K562 (cell line): ENCODE measurements at regions not wholly inside any gene's neighbourhood (a gene's known extent, or its start where the extent isn't known, plus 50 kb on each side); places are given as distances from the start of the nearest gene placed in this dataset.
A peak's percentile ranks its signal among the peaks of the same experiment; 100 is the strongest.

Experiments
- ATAC-seq: fragments of 200-7000 bp; cut with Tn5 transposase; 3 replicates; pipeline ENCODE4 v1.9.1; 2020; ENCODE audit warnings: moderate library complexity
- BruUV-seq: library from RNA; stranded (reverse); fragments of 400-500 nt; replicated peaks from 2 replicates; lab custom pipeline; 2021; lab: Mats Ljungman, UMichigan
- CTCF ChIA-PET: fragments of 300-600 bp; formaldehyde crosslinking; extraction: SDS; loops from one replicate; lab custom pipeline; 2021; ENCODE audit warnings: low intra/inter-chr PET ratio; lab: Yijun Ruan, JAX
- POLR2A ChIA-PET: fragments of 300-600, 350-650 bp; sonication (Branson Sonifier 250); formaldehyde crosslinking; extraction: SDS; loops from one replicate; lab custom pipeline; 2021; ENCODE audit warnings: antibody characterized with exemption, inconsistent platforms; lab: Yijun Ruan, JAX
- DNase-seq, 4 experiments: peaks; one replicate each; pipeline versions ENCODE4 v3.0.0 to v3.0.0-alpha.2; 2011 to 2018; ENCODE audit warnings: low spot score in 3 of 4, mixed read lengths in 3 of 4; ENCODE audit errors: extremely low read depth in 1 of 4
- FAIRE-seq: peaks from 2 replicates; lab custom pipeline; 2011; peaks lifted over from hg19 to GRCh38; lab: Jason Lieb, UNC
- H2AFZ ChIP-seq: 2 replicates; pipeline ENCODE4 v1.6.0; 2011; ENCODE audit warnings: low read depth, low read length, control low read depth, inconsistent platforms
- H3K27ac ChIP-seq: fragments of 200-600 bp; 3 replicates; pipeline ENCODE4 v1.8.0; 2011; ENCODE audit warnings: low read depth, mild to moderate bottlenecking, control low read depth, inconsistent platforms, low read length, moderate library complexity, mixed read lengths; ENCODE audit errors: extremely low read depth
- H3K27me3 ChIP-seq, 2 experiments: fragments of 300-600 bp in 1 of 2; 2 replicates in 1 of 2; 3 replicates in 1 of 2; pipeline versions ENCODE4 v1.6.0 to v1.8.0; 2011; ENCODE audit warnings: inconsistent platforms in 2 of 2, low read length in 2 of 2, mild to moderate bottlenecking in 1 of 2, mixed read lengths in 1 of 2, moderate library complexity in 1 of 2; ENCODE audit not compliant: control insufficient read depth in 2 of 2, insufficient read depth in 2 of 2
- H3K36me3 ChIP-seq: fragments of 300-600 bp; 3 replicates; pipeline ENCODE4 v1.8.0; 2011; ENCODE audit warnings: mild to moderate bottlenecking, low read length, inconsistent platforms; ENCODE audit not compliant: control insufficient read depth, insufficient read depth
- H3K4me1 ChIP-seq, 2 experiments: fragments of 200-600 bp in 1 of 2; replicated peaks in 1 of 2; 2 replicates in 1 of 2; 3 replicates in 1 of 2; pipeline versions ENCODE4 v1.5.1 to v1.8.0; 2011; ENCODE audit warnings: inconsistent platforms in 2 of 2, low read length in 2 of 2, mild to moderate bottlenecking in 1 of 2, mixed read lengths in 1 of 2, moderate library complexity in 1 of 2; ENCODE audit not compliant: control insufficient read depth in 2 of 2, insufficient read depth in 2 of 2
- H3K4me2 ChIP-seq: 2 replicates; pipeline ENCODE4 v1.6.1; 2011; ENCODE audit warnings: low read length, control low read depth, inconsistent platforms, mixed read lengths; ENCODE audit not compliant: insufficient read depth
- H3K4me3 ChIP-seq: fragments of 200-600 bp; sonication (generic), shearing (Covaris generic); 2 replicates; pipeline ENCODE4 v1.5.1; 2016; ENCODE audit warnings: control low read depth, inconsistent platforms
- H3K79me2 ChIP-seq: fragments of 200-600 bp; 3 replicates; pipeline ENCODE4 v1.8.0; 2011; ENCODE audit warnings: low read length, inconsistent platforms; ENCODE audit not compliant: control insufficient read depth, insufficient read depth
- H3K9ac ChIP-seq, 2 experiments: 2 replicates each; pipeline versions ENCODE4 v1.6.0 to v1.6.1; 2011; ENCODE audit warnings: low read depth in 2 of 2, low read length in 2 of 2, control low read depth in 1 of 2, inconsistent platforms in 1 of 2, mild to moderate bottlenecking in 1 of 2, mixed read lengths in 1 of 2; ENCODE audit not compliant: insufficient read depth in 1 of 2
- H3K9me1 ChIP-seq: one replicate; pipeline ENCODE4 v1.6.0; 2011; ENCODE audit warnings: inconsistent platforms, mild to moderate bottlenecking, low read length, moderate library complexity; ENCODE audit not compliant: control insufficient read depth, insufficient read depth
- H3K9me3 ChIP-seq: replicated peaks from 2 replicates; pipeline ENCODE4 v1.5.1; 2011; ENCODE audit warnings: low read depth, low read length, inconsistent platforms; ENCODE audit not compliant: control insufficient read depth, insufficient read depth
- H4K20me1 ChIP-seq: replicated peaks from 2 replicates; pipeline ENCODE4 v1.6.1; 2011; ENCODE audit warnings: low read length, inconsistent platforms, mixed read lengths; ENCODE audit not compliant: control insufficient read depth, insufficient read depth
- ARID1B ChIP-seq: fragments of 450-650 bp; IDR thresholded peaks from 2 replicates; pipeline ENCODE4 v1.6.1; 2016; ENCODE audit warnings: antibody characterized with exemption, mild to moderate bottlenecking, inconsistent platforms
- ARNT ChIP-seq, 2 experiments: fragments of 450-650 bp; IDR thresholded peaks; 2 replicates each; pipeline ENCODE4 v1.6.1; 2016; ENCODE audit warnings: mild to moderate bottlenecking in 1 of 2
- CBFA2T3 ChIP-seq: fragments of 450-650 bp; IDR thresholded peaks from 2 replicates; pipeline ENCODE4 v1.6.1; 2017
- CEBPB ChIP-seq: fragments of 450-650 bp; IDR thresholded peaks from 2 replicates; pipeline ENCODE4 v1.6.1; 2016; ENCODE audit warnings: missing genetic modification characterization, missing compliant biosample characterization
- CEBPG ChIP-seq, 3 experiments: fragments of 200-800 bp in 1 of 3; sonication (Bioruptor generic) in 1 of 3; sonication (generic) in 1 of 3; formaldehyde crosslinking in 1 of 3; IDR thresholded peaks in 2 of 3; conservative IDR thresholded peaks in 1 of 3; 2 replicates each; pipeline versions ENCODE4 v1.6.1 to v1.8.0; 2016 to 2022; ENCODE audit warnings: missing compliant biosample characterization in 2 of 3, missing genetic modification characterization in 2 of 3, mild to moderate bottlenecking in 1 of 3, missing genetic modification reagents in 1 of 3
- CREM ChIP-seq: IDR thresholded peaks from 2 replicates; pipeline ENCODE4 v1.6.1; 2014; ENCODE audit warnings: antibody characterized with exemption, low read depth
- KDM4B ChIP-seq, 2 experiments: fragments of 450-650 bp in 1 of 2; sonication (generic) in 1 of 2; IDR thresholded peaks; 2 replicates each; pipeline ENCODE4 v1.6.1; 2016 to 2017; ENCODE audit warnings: borderline replicate concordance in 2 of 2, antibody characterized with exemption in 1 of 2, low read depth in 1 of 2, mild to moderate bottlenecking in 1 of 2
- KLF1 ChIP-seq: fragments of 450-650 bp; IDR thresholded peaks from 2 replicates; pipeline ENCODE4 v1.6.1; 2016; ENCODE audit warnings: missing genetic modification characterization, missing compliant biosample characterization
- KLF16 ChIP-seq: IDR thresholded peaks from 2 replicates; pipeline ENCODE4 v1.6.1; 2016; ENCODE audit warnings: antibody characterized with exemption
- MAZ ChIP-seq, 2 experiments: fragments of 450-650 bp in 1 of 2; sonication (generic) in 1 of 2; formaldehyde crosslinking; IDR thresholded peaks in 1 of 2; conservative IDR thresholded peaks in 1 of 2; 2 replicates each; pipeline versions ENCODE4 v1.4.0 to v1.5.0; 2020; ENCODE audit warnings: mild to moderate bottlenecking in 1 of 2, missing genetic modification reagents in 1 of 2
- MCM5 ChIP-seq: fragments of 450-650 bp; IDR thresholded peaks from 2 replicates; pipeline ENCODE4 v1.6.1; 2016; ENCODE audit warnings: low read depth
- MED1 ChIP-seq: sonication (generic); formaldehyde crosslinking; IDR thresholded peaks from 2 replicates; pipeline ENCODE4 v1.8.1; 2023; ENCODE audit warnings: missing genetic modification reagents, borderline replicate concordance
- MYNN ChIP-seq, 2 experiments: sonication (generic); formaldehyde crosslinking in 1 of 2; IDR thresholded peaks; 2 replicates each; pipeline versions ENCODE4 v1.5.0 to v1.6.1; 2016 to 2020; ENCODE audit warnings: antibody characterized with exemption in 1 of 2, missing genetic modification reagents in 1 of 2
- RCOR1 ChIP-seq, 2 experiments: IDR thresholded peaks; 2 replicates each; pipeline ENCODE4 v1.6.1; 2012; ENCODE audit warnings: low read depth in 2 of 2, low read length in 2 of 2, borderline replicate concordance in 1 of 2, improper control_type of control experiment in 1 of 2
- SMARCA4 ChIP-seq: fragments of 450-650 bp; IDR thresholded peaks from 2 replicates; pipeline ENCODE4 v1.6.1; 2016
- SOX6 ChIP-seq: fragments of 450-650 bp; IDR thresholded peaks from 2 replicates; pipeline ENCODE4 v1.6.1; 2014; ENCODE audit warnings: mild to moderate bottlenecking
- STAG1 ChIP-seq: sonication (generic); formaldehyde crosslinking; IDR thresholded peaks from 2 replicates; pipeline ENCODE4 v1.5.0; 2020; ENCODE audit warnings: missing genetic modification reagents, borderline replicate concordance
- STAT5A ChIP-seq: IDR thresholded peaks from 2 replicates; pipeline ENCODE4 v1.6.1; 2012; ENCODE audit warnings: low read length, inconsistent platforms, borderline replicate concordance
- TBL1XR1 ChIP-seq, 2 experiments: IDR thresholded peaks; 2 replicates each; pipeline ENCODE4 v1.6.1; 2012; ENCODE audit warnings: improper control_type of control experiment in 2 of 2, low read length in 2 of 2, mild to moderate bottlenecking in 1 of 2
- TCF3 ChIP-seq: sonication (generic); formaldehyde crosslinking; IDR thresholded peaks from 2 replicates; pipeline ENCODE4 v1.4.0; 2020; ENCODE audit warnings: mild to moderate bottlenecking, missing genetic modification reagents
- USF1 ChIP-seq: sonication (generic); formaldehyde crosslinking; IDR thresholded peaks from 2 replicates; pipeline ENCODE4 v1.9.0; 2022; ENCODE audit warnings: mild to moderate bottlenecking, missing genetic modification reagents
- ZC3H8 ChIP-seq: fragments of 450-650 bp; IDR thresholded peaks from 2 replicates; pipeline ENCODE4 v1.6.1; 2017
- WGBS: fragments of 100-300 bp; shearing (Covaris generic); methylation state at CpG from one replicate; pipeline ENCODE4 v1.1.6; 2016; ENCODE audit warnings: low coverage, mixed read lengths; ENCODE audit not compliant: insufficient coverage; ENCODE audit errors: missing lambda C conversion rate; 5-methylcytosine and 5-hydroxymethylcytosine counted together
- in situ Hi-C: fragments of 300-500 bp; cut with MboI; formaldehyde crosslinking; loops from 4 replicates; pipeline ENCODE4 v1.15.0; 2018; ENCODE audit warnings: inconsistent platforms, mixed read lengths
- intact Hi-C: fragments of 100-400 bp; cut with micrococcal nuclease; formaldehyde crosslinking; loops from 2 replicates; pipeline ENCODE4 v1.14.2; 2022
- TF ChIP-seq, protein P1 (sequence below): IDR thresholded peaks from 2 replicates; pipeline ENCODE4 v1.6.1; 2011; ENCODE audit warnings: borderline replicate concordance, low read depth, mild to moderate bottlenecking, moderate library complexity, low read length; ENCODE audit not compliant: insufficient read depth, poor library complexity, severe bottlenecking

- Histone ChIP-seq H3K9me1 (no peaks in the 10 kb centered on the region), H3K9me3 (no peaks in the 10 kb centered on the region), H3K9ac (no peak overlapping the region), H3K27ac (no peak overlapping the region), H3K4me3 (no peak overlapping the region), H3K4me2 (no peak overlapping the region), H4K20me1 (no peaks in the 10 kb centered on the region), H3K27me3 (peaks cover 0 to 2% of the 10 kb centered on the region in 2 experiments; a peak in 4 of 5 replicates), H3K79me2 (no peaks in the 10 kb centered on the region), H2AFZ (no peak overlapping the region), H3K4me1 (peaks cover 0 to 2% of the 10 kb centered on the region in 2 experiments; a peak in 1 of 5 replicates), H3K36me3 (no peaks in the 10 kb centered on the region)
- POLR2A ChIA-PET = interaction anchor here (0.6 kb wide), 1 partner anchor 995 kb away, joined by 5 read pairs; no protein-coding TSS in a partner anchor
- peak in 2 of 4 experiments; percentile 17 to 24 for DNase-seq
- WGBS = 0% methylated on average over 3 of the region's 3 CpGs
- BruUV-seq = no TSS peak
- ATAC-seq = peak; percentile 22; the same call in 1 of the 3 replicates
- CTCF ChIA-PET = no interaction called here
- intact Hi-C loops = no loop called here
- no peak for FAIRE-seq
- in situ Hi-C loops = no loop called here
- TF ChIP-seq ARNT (IDR thresholded peaks at IDR 0.05) = no peak
- TF ChIP-seq MCM5 = no peak
- peak; percentile 65 for TF ChIP-seq TCF3 (CRISPR knock-in tag)
- peak; percentile 43; the same call in 1 of the 2 replicates for TF ChIP-seq SMARCA4
- TF ChIP-seq MAZ (CRISPR knock-in tag; conservative IDR thresholded peaks at IDR 0.05 in 1 of 2, IDR thresholded peaks at IDR 0.05 in 1 of 2) = no peak
- TF ChIP-seq STAT5A = no peak
- TF ChIP-seq STAG1 (CRISPR knock-in tag) = no peak
- no peak for TF ChIP-seq CREM
- TF ChIP-seq MED1 (CRISPR knock-in tag) = no peak
- peak; percentile 76 for TF ChIP-seq SOX6
- TF ChIP-seq TBL1XR1 (IDR thresholded peaks at IDR 0.05; ENCODE audit: low read length in 2 of 2) = no peak
- peak; percentile 74 for TF ChIP-seq ARID1B
- no peak for TF ChIP-seq ZC3H8
- no peak for TF ChIP-seq CEBPG (CRISPR knock-in tag; IDR thresholded peaks at IDR 0.05)
- peak; percentile 44 to 52; a peak in 3 of 4 replicates for TF ChIP-seq CEBPG (tag; conservative IDR thresholded peaks at IDR 0.05 in 1 of 2, IDR thresholded peaks at IDR 0.05 in 1 of 2)
- peak; percentile 88 for TF ChIP-seq CEBPB (tag)
- TF ChIP-seq CBFA2T3 = peak; percentile 75
- no peak for TF ChIP-seq USF1
- TF ChIP-seq, protein P1, sequence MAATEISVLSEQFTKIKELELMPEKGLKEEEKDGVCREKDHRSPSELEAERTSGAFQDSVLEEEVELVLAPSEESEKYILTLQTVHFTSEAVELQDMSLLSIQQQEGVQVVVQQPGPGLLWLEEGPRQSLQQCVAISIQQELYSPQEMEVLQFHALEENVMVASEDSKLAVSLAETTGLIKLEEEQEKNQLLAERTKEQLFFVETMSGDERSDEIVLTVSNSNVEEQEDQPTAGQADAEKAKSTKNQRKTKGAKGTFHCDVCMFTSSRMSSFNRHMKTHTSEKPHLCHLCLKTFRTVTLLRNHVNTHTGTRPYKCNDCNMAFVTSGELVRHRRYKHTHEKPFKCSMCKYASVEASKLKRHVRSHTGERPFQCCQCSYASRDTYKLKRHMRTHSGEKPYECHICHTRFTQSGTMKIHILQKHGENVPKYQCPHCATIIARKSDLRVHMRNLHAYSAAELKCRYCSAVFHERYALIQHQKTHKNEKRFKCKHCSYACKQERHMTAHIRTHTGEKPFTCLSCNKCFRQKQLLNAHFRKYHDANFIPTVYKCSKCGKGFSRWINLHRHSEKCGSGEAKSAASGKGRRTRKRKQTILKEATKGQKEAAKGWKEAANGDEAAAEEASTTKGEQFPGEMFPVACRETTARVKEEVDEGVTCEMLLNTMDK = no peak
- no peak for TF ChIP-seq MYNN (IDR thresholded peaks at IDR 0.05)
- no peak for TF ChIP-seq MYNN (CRISPR knock-in tag; IDR thresholded peaks at IDR 0.05)
- TF ChIP-seq KLF1 (tag) = no peak
- peak in 1 of 2 experiments; percentile 85; a peak in 2 of 4 replicates for TF ChIP-seq RCOR1 (IDR thresholded peaks at IDR 0.05; ENCODE audit: borderline replicate concordance in 1 of 2, low read depth in 2 of 2, low read length in 2 of 2)
- peak; percentile 36; the same call in 1 of the 2 replicates for TF ChIP-seq KLF16
- TF ChIP-seq KDM4B (IDR thresholded peaks at IDR 0.05; ENCODE audit: borderline replicate concordance in 2 of 2, low read depth in 1 of 2) = no peak
These were observed 116.3 kb downstream of the SNX5 start for GRCh38 chr20:17852323-17852722.
